H9 (cell line): ENCODE measurements at regions not wholly inside any gene's neighbourhood (a gene's known extent, or its start where the extent isn't known, plus 50 kb on each side); places are given as distances from the start of the nearest gene placed in this dataset.
"Not testable (repeated sequence)": the region's sequence is repeated elsewhere in the genome, so short reads cannot be mapped to it uniquely, and the experiment has no call there.

Experiments
- DNase-seq: peaks from one replicate; pipeline ENCODE4 v3.0.0-alpha.2; 2017
- H2AFZ ChIP-seq: one replicate; pipeline ENCODE4 v1.6.1; 2013; ENCODE audit warnings: mild to moderate bottlenecking, low read length, control low read depth, moderate library complexity
- H2AK5ac ChIP-seq: 2 replicates; pipeline ENCODE4 v1.6.1; 2013; ENCODE audit warnings: low read length, control low read depth, mixed read lengths; ENCODE audit not compliant: insufficient read length
- H2BK120ac ChIP-seq: one replicate; pipeline ENCODE4 v1.6.1; 2013; ENCODE audit warnings: low read depth, mild to moderate bottlenecking, low read length, control low read depth, inconsistent platforms; ENCODE audit not compliant: poor library complexity, severe bottlenecking
- H2BK12ac ChIP-seq: 2 replicates; pipeline ENCODE4 v1.6.1; 2013; ENCODE audit warnings: low read length, control low read depth, mixed read lengths, low read depth; ENCODE audit not compliant: insufficient read length
- H2BK15ac ChIP-seq: 2 replicates; pipeline ENCODE4 v1.6.1; 2013; ENCODE audit warnings: low read depth, low read length, control low read depth
- H2BK20ac ChIP-seq: one replicate; pipeline ENCODE4 v1.6.1; 2013; ENCODE audit warnings: low read depth, mild to moderate bottlenecking, low read length, control low read depth, inconsistent platforms; ENCODE audit not compliant: poor library complexity, severe bottlenecking
- H2BK5ac ChIP-seq: 2 replicates; pipeline ENCODE4 v1.6.1; 2013; ENCODE audit warnings: low read length, control low read depth, mixed read lengths; ENCODE audit not compliant: insufficient read length
- H3K14ac ChIP-seq: 2 replicates; pipeline ENCODE4 v1.6.1; 2013; ENCODE audit warnings: low read length, control low read depth; ENCODE audit not compliant: insufficient read depth
- H3K18ac ChIP-seq: 2 replicates; pipeline ENCODE4 v1.6.1; 2013; ENCODE audit warnings: low read depth, mild to moderate bottlenecking, mixed read lengths, low read length, control low read depth; ENCODE audit not compliant: insufficient read length
- H3K23ac ChIP-seq: 2 replicates; pipeline ENCODE4 v1.6.1; 2013; ENCODE audit warnings: low read length, control low read depth, mixed read lengths, low read depth; ENCODE audit not compliant: insufficient read length
- H3K23me2 ChIP-seq: 2 replicates; pipeline ENCODE4 v1.6.1; 2013; ENCODE audit warnings: low read depth, mild to moderate bottlenecking, mixed read lengths, low read length, control low read depth; ENCODE audit not compliant: insufficient read length, poor library complexity, severe bottlenecking
- H3K27ac ChIP-seq: 2 replicates; pipeline ENCODE4 v1.5.1; 2013; ENCODE audit warnings: low read length, control low read depth, mixed read lengths, low read depth; ENCODE audit not compliant: insufficient read length
- H3K27me3 ChIP-seq: 2 replicates; pipeline ENCODE4 v1.6.1; 2013; ENCODE audit warnings: low read length, control low read depth, inconsistent platforms; ENCODE audit not compliant: insufficient read depth
- H3K4ac ChIP-seq: 2 replicates; pipeline ENCODE4 v1.6.1; 2013; ENCODE audit warnings: low read depth, mild to moderate bottlenecking, control low read depth, inconsistent platforms, low read length, moderate library complexity
- H3K4me1 ChIP-seq: 2 replicates; pipeline ENCODE4 v1.6.1; 2013; ENCODE audit warnings: low read length, control low read depth, inconsistent platforms; ENCODE audit not compliant: insufficient read depth
- H3K4me2 ChIP-seq: 2 replicates; pipeline ENCODE4 v1.6.1; 2013; ENCODE audit warnings: low read length, control low read depth, mixed read lengths; ENCODE audit not compliant: insufficient read length, insufficient read depth
- H3K56ac ChIP-seq: 2 replicates; pipeline ENCODE4 v1.6.1; 2013; ENCODE audit warnings: low read depth, mild to moderate bottlenecking, mixed read lengths, low read length, control low read depth; ENCODE audit not compliant: insufficient read length
- H3K79me1 ChIP-seq: 2 replicates; pipeline ENCODE4 v1.6.1; 2013; ENCODE audit warnings: low read depth, mild to moderate bottlenecking, moderate library complexity, low read length, control low read depth, inconsistent platforms; ENCODE audit not compliant: insufficient read depth, poor library complexity, severe bottlenecking
- H3K79me2 ChIP-seq: 2 replicates; pipeline ENCODE4 v1.6.1; 2013; ENCODE audit warnings: low read length, control low read depth, inconsistent platforms; ENCODE audit not compliant: insufficient read depth
- H3K9ac ChIP-seq: 2 replicates; pipeline ENCODE4 v1.6.1; 2013; ENCODE audit warnings: low read length, control low read depth, mixed read lengths; ENCODE audit not compliant: insufficient read length; ENCODE audit errors: extremely low read depth
- H3K9me3 ChIP-seq: one replicate; pipeline ENCODE4 v1.6.1; 2013; ENCODE audit warnings: low read depth, low read length, inconsistent platforms; ENCODE audit not compliant: control insufficient read depth
- H3T11ph ChIP-seq: one replicate; pipeline ENCODE4 v1.6.1; 2013; ENCODE audit warnings: mild to moderate bottlenecking, low read length, control low read depth, inconsistent platforms
- H4K20me1 ChIP-seq: one replicate; pipeline ENCODE4 v1.6.1; 2013; ENCODE audit not compliant: control insufficient read depth, insufficient read length, insufficient read depth
- H4K5ac ChIP-seq: 2 replicates; pipeline ENCODE4 v1.6.1; 2013; ENCODE audit warnings: low read depth, mild to moderate bottlenecking, mixed read lengths, low read length, control low read depth; ENCODE audit not compliant: insufficient read length
- H4K8ac ChIP-seq: replicated peaks from 2 replicates; pipeline ENCODE4 v1.6.1; 2013; ENCODE audit warnings: low read length, control low read depth, mixed read lengths, low read depth; ENCODE audit not compliant: insufficient read length
- H4K91ac ChIP-seq: 2 replicates; pipeline ENCODE4 v1.6.1; 2013; ENCODE audit warnings: low read depth, mild to moderate bottlenecking, moderate library complexity, mixed read lengths, low read length, control low read depth; ENCODE audit not compliant: insufficient read length
- H3K27ac Mint-ChIP-seq, 3 experiments: 2 replicates in 2 of 3; 3 replicates in 1 of 3; pipeline ENCODE4 v1.8.0; 2020 to 2021; ENCODE audit warnings: mixed read lengths in 3 of 3, mild to moderate bottlenecking in 1 of 3, moderate library complexity in 1 of 3
- H3K27me3 Mint-ChIP-seq: 2 replicates; pipeline ENCODE4 v1.8.0; 2021; ENCODE audit warnings: low read depth, mild to moderate bottlenecking, moderate library complexity, mixed read lengths
- H3K36me3 Mint-ChIP-seq, 3 experiments: 2 replicates in 2 of 3; 3 replicates in 1 of 3; pipeline ENCODE4 v1.8.0; 2020 to 2021; ENCODE audit warnings: low read depth in 3 of 3, mixed read lengths in 3 of 3; ENCODE audit not compliant: insufficient read depth in 1 of 3
- H3K4me1 Mint-ChIP-seq, 2 experiments: 2 replicates each; pipeline ENCODE4 v1.8.0; 2020; ENCODE audit warnings: mixed read lengths in 2 of 2
- H3K4me3 Mint-ChIP-seq, 2 experiments: 2 replicates in 1 of 2; 3 replicates in 1 of 2; pipeline ENCODE4 v1.8.0; 2020 to 2021; ENCODE audit warnings: mild to moderate bottlenecking in 2 of 2, mixed read lengths in 2 of 2, moderate library complexity in 1 of 2
- H3K9me3 Mint-ChIP-seq, 2 experiments: 2 replicates in 1 of 2; 3 replicates in 1 of 2; pipeline ENCODE4 v1.8.0; 2020; ENCODE audit warnings: mild to moderate bottlenecking in 2 of 2, mixed read lengths in 2 of 2, moderate library complexity in 1 of 2
- WGBS: extraction: QIAGEN DNeasy Blood & Tissue Kit; methylation state at CpG from one replicate; pipeline ENCODE4 v1.1.7; 2013; ENCODE audit warnings: missing lambda C conversion rate, low lambda C conversion rate, mixed read lengths; ENCODE audit not compliant: insufficient read length; ENCODE audit errors: extremely low coverage; 5-methylcytosine and 5-hydroxymethylcytosine counted together

GRCh38 chr2:87584268-87584906, 163.5 kb upstream of the PLGLB2 start:
- not testable (repeated sequence) for H3K79me2 ChIP-seq, H3K9ac ChIP-seq, H2BK15ac ChIP-seq, H3K56ac ChIP-seq, H4K91ac ChIP-seq, H2AK5ac ChIP-seq, H3K18ac ChIP-seq, H3K27me3 ChIP-seq, H3K4me1 Mint-ChIP-seq, H3K36me3 Mint-ChIP-seq, H3K4me1 ChIP-seq, H2BK12ac ChIP-seq, H2BK5ac ChIP-seq, H3K4me3 Mint-ChIP-seq, H2BK120ac ChIP-seq, H4K5ac ChIP-seq, H3K4me2 ChIP-seq, H3T11ph ChIP-seq, H3K23ac ChIP-seq, H3K27ac Mint-ChIP-seq, H3K14ac ChIP-seq, H3K23me2 ChIP-seq, H4K8ac ChIP-seq, H2BK20ac ChIP-seq, H4K20me1 ChIP-seq, H3K9me3 Mint-ChIP-seq, H3K79me1 ChIP-seq, H3K27ac ChIP-seq, H3K9me3 ChIP-seq, H3K4ac ChIP-seq, H3K27me3 Mint-ChIP-seq, H2AFZ ChIP-seq
- peak; percentile 57 for DNase-seq
- WGBS = no CpG with 5 or more reads among the region's 35 CpGs

GRCh38 chr2:87587934-87588333, 160.0 kb upstream of the PLGLB2 start:
- H3K9me3 ChIP-seq, H2BK12ac ChIP-seq, H4K5ac ChIP-seq, H2BK15ac ChIP-seq, H3T11ph ChIP-seq, H3K9me3 Mint-ChIP-seq, H3K27ac ChIP-seq, H3K4me1 Mint-ChIP-seq, H4K8ac ChIP-seq, H3K79me1 ChIP-seq, H3K4me3 Mint-ChIP-seq, H3K18ac ChIP-seq, H3K56ac ChIP-seq, H3K23ac ChIP-seq, H2AK5ac ChIP-seq, H4K91ac ChIP-seq, H3K27me3 Mint-ChIP-seq, H3K79me2 ChIP-seq, H3K9ac ChIP-seq, H2BK20ac ChIP-seq, H3K27me3 ChIP-seq, DNase-seq, H3K4me1 ChIP-seq, H3K14ac ChIP-seq, H3K4ac ChIP-seq, H3K27ac Mint-ChIP-seq, H2AFZ ChIP-seq, H3K23me2 ChIP-seq, H4K20me1 ChIP-seq, H3K36me3 Mint-ChIP-seq, H2BK5ac ChIP-seq, H3K4me2 ChIP-seq, H2BK120ac ChIP-seq: not testable (repeated sequence)
- WGBS = no CpG with 5 or more reads among the region's 1 CpG
